GM12878 (cell line): ENCODE measurements at regions not wholly inside any gene's neighbourhood (a gene's known extent, or its start where the extent isn't known, plus 50 kb on each side); places are given as distances from the start of the nearest gene placed in this dataset.

Experiments used
- ATAC-seq: fragments of 200-7000 bp; cut with Tn5 transposase; 3 replicates; pipeline ENCODE4 v1.9.1; 2020; ENCODE audit warnings: mild to moderate bottlenecking, moderate library complexity
- BruUV-seq: library from RNA; stranded (reverse); fragments of 400-500 nt; replicated peaks from 2 replicates; lab custom pipeline; 2021; lab: Mats Ljungman, UMichigan
- CTCF ChIA-PET: fragments of 300-600 bp; sonication (Branson Sonifier 250); formaldehyde crosslinking; extraction: SDS; loops from one replicate; lab custom pipeline; 2021; ENCODE audit warnings: inconsistent platforms; lab: Yijun Ruan, JAX
- POLR2A ChIA-PET: fragments of 350-600 bp; formaldehyde crosslinking; extraction: SDS; loops from one replicate; lab custom pipeline; 2021; ENCODE audit warnings: inconsistent platforms; lab: Charles Lee
- RAD21 ChIA-PET: fragments of 300-600 bp; sonication (Branson Sonifier 250); formaldehyde crosslinking; loops from one replicate; lab custom pipeline; 2023; ENCODE audit warnings: antibody characterized with exemption; ENCODE audit not compliant: unreplicated experiment; lab: Charles Lee
- SMC1A ChIA-PET: fragments of 300-600 bp; sonication (Branson Sonifier 250); formaldehyde crosslinking; loops from one replicate; lab custom pipeline; 2023; ENCODE audit not compliant: unreplicated experiment, uncharacterized antibody; lab: Charles Lee
- DNase-seq: peaks from one replicate; pipeline ENCODE4 v3.0.0-alpha.2; 2011; ENCODE audit warnings: low read depth, low spot score
- FAIRE-seq: peaks from 3 replicates; lab custom pipeline; 2011; peaks lifted over from hg19 to GRCh38; lab: Jason Lieb, UNC
- H2AFZ ChIP-seq: 2 replicates; pipeline ENCODE4 v1.6.0; 2011; ENCODE audit warnings: low read depth, low read length, control low read depth; ENCODE audit not compliant: control insufficient read depth
- H3K27ac ChIP-seq: 2 replicates; pipeline ENCODE4 v1.5.1; 2011; ENCODE audit warnings: control low read depth; ENCODE audit not compliant: control insufficient read depth, insufficient read depth
- H3K27me3 ChIP-seq, 2 experiments: replicated peaks in 1 of 2; 2 replicates each; pipeline versions ENCODE4 v1.6.0 to v1.6.1; 2011; ENCODE audit warnings: low read length in 1 of 2; ENCODE audit not compliant: control insufficient read depth in 2 of 2, insufficient read depth in 2 of 2
- H3K36me3 ChIP-seq, 2 experiments: 2 replicates each; pipeline ENCODE4 v1.5.1; 2011; ENCODE audit warnings: low read length in 1 of 2; ENCODE audit not compliant: control insufficient read depth in 2 of 2, insufficient read depth in 2 of 2
- H3K4me1 ChIP-seq: 2 replicates; pipeline ENCODE4 v1.6.1; 2011; ENCODE audit warnings: mild to moderate bottlenecking, low read length, moderate library complexity, mixed read lengths; ENCODE audit not compliant: control insufficient read depth, insufficient read depth
- H3K4me2 ChIP-seq: 2 replicates; pipeline ENCODE4 v1.6.0; 2011; ENCODE audit warnings: control low read depth; ENCODE audit not compliant: control insufficient read depth, insufficient read depth
- H3K4me3 ChIP-seq: fragments of 200-600 bp; sonication (generic); 2 replicates; pipeline ENCODE4 v1.5.1; 2016
- H3K79me2 ChIP-seq: 2 replicates; pipeline ENCODE4 v1.6.0; 2011; ENCODE audit warnings: low read length; ENCODE audit not compliant: control insufficient read depth, insufficient read depth
- H3K9ac ChIP-seq: 2 replicates; pipeline ENCODE4 v1.8.0; 2011; ENCODE audit warnings: low read length, control low read depth, mixed read lengths; ENCODE audit not compliant: control insufficient read depth, insufficient read depth
- H3K9me3 ChIP-seq: replicated peaks from 3 replicates; pipeline ENCODE4 v1.5.1; 2011; ENCODE audit warnings: mild to moderate bottlenecking, low read length; ENCODE audit not compliant: control insufficient read depth, insufficient read depth
- H4K20me1 ChIP-seq: 2 replicates; pipeline ENCODE4 v1.6.0; 2011; ENCODE audit not compliant: control insufficient read depth, insufficient read depth
- ASH2L ChIP-seq: fragments of 300-600, 200-600 bp; sonication (generic); IDR thresholded peaks from 2 replicates; pipeline ENCODE4 v1.6.1; 2017; ENCODE audit warnings: low read depth, mild to moderate bottlenecking, borderline replicate concordance
- BRCA1 ChIP-seq: IDR thresholded peaks from 2 replicates; pipeline ENCODE4 v1.6.1; 2011; ENCODE audit warnings: low read depth, low read length, improper control_type of control experiment
- CBFB ChIP-seq: IDR thresholded peaks from 2 replicates; pipeline ENCODE4 v1.6.1; 2016; ENCODE audit warnings: antibody characterized with exemption, low read depth
- CHD4 ChIP-seq: fragments of 200-600 bp; sonication (generic); IDR thresholded peaks from 2 replicates; pipeline ENCODE4 v1.6.1; 2016; ENCODE audit warnings: mild to moderate bottlenecking
- CREB1 ChIP-seq: IDR thresholded peaks from 2 replicates; pipeline ENCODE4 v1.6.1; 2012; ENCODE audit warnings: low read depth, mild to moderate bottlenecking, inconsistent platforms
- EP300 ChIP-seq, 2 experiments: fragments of 150-350 bp in 1 of 2; IDR thresholded peaks; 2 replicates each; pipeline ENCODE4 v1.6.1; 2011 to 2012; ENCODE audit warnings: low read depth in 2 of 2, low read length in 2 of 2, borderline replicate concordance in 1 of 2, improper control_type of control experiment in 1 of 2, inconsistent platforms in 1 of 2; ENCODE audit not compliant: control insufficient read depth in 1 of 2
- HCFC1 ChIP-seq: fragments of 150-350 bp; IDR thresholded peaks from 2 replicates; pipeline ENCODE4 v1.6.1; 2014; ENCODE audit warnings: low read length
- HSF1 ChIP-seq: fragments of 150-350 bp; IDR thresholded peaks from 2 replicates; pipeline ENCODE4 v1.6.1; 2014; ENCODE audit warnings: mild to moderate bottlenecking, low read depth, low read length
- IRF5 ChIP-seq: fragments of 450-650 bp; IDR thresholded peaks from 2 replicates; pipeline ENCODE4 v1.6.1; 2017; ENCODE audit warnings: borderline replicate concordance
- KLF5 ChIP-seq: fragments of 450-650 bp; IDR thresholded peaks from 2 replicates; pipeline ENCODE4 v1.6.1; 2014; ENCODE audit warnings: mild to moderate bottlenecking; ENCODE audit not compliant: partially characterized antibody
- MYC ChIP-seq: IDR thresholded peaks from 2 replicates; pipeline ENCODE4 v1.6.1; 2011; ENCODE audit warnings: mild to moderate bottlenecking, low read length, moderate library complexity, inconsistent platforms; ENCODE audit not compliant: insufficient read depth, insufficient replicate concordance, insufficient read length, severe bottlenecking
- NFYA ChIP-seq: IDR thresholded peaks from 2 replicates; pipeline ENCODE4 v1.6.1; 2011; ENCODE audit warnings: low read depth, mild to moderate bottlenecking, low read length, improper control_type of control experiment, borderline replicate concordance
- PAX8 ChIP-seq: fragments of 450-650 bp; IDR thresholded peaks from 2 replicates; pipeline ENCODE4 v1.6.1; 2017; ENCODE audit warnings: mild to moderate bottlenecking, moderate library complexity
- RAD51 ChIP-seq: fragments of 450-650 bp; IDR thresholded peaks from 2 replicates; pipeline ENCODE4 v1.6.1; 2016; ENCODE audit warnings: moderate library complexity, mild to moderate bottlenecking, inconsistent platforms
- RB1 ChIP-seq: fragments of 450-650 bp; formaldehyde crosslinking; IDR thresholded peaks from 2 replicates; pipeline ENCODE4 v1.6.1; 2017; ENCODE audit warnings: mild to moderate bottlenecking, borderline replicate concordance
- RBBP5 ChIP-seq: fragments of 200-600 bp; sonication (generic); conservative IDR thresholded peaks from 2 replicates; pipeline ENCODE4 v1.6.1; 2016
- RFX5 ChIP-seq: IDR thresholded peaks from 2 replicates; pipeline ENCODE4 v1.6.1; 2011; ENCODE audit warnings: low read depth, low read length, improper control_type of control experiment
- TCF12 ChIP-seq: IDR thresholded peaks from 2 replicates; pipeline ENCODE4 v1.6.1; 2011; ENCODE audit warnings: low read depth, mild to moderate bottlenecking, low read length
- ZNF24 ChIP-seq: fragments of 450-650 bp; IDR thresholded peaks from 2 replicates; pipeline ENCODE4 v1.6.1; 2017; ENCODE audit warnings: antibody characterized with exemption, mild to moderate bottlenecking
- WGBS: methylation state at CpG from one replicate; pipeline ENCODE4 v1.1.6; 2016; ENCODE audit warnings: low lambda C conversion rate; ENCODE audit not compliant: insufficient replicate concordance, insufficient coverage; ENCODE audit errors: missing lambda C conversion rate; 5-methylcytosine and 5-hydroxymethylcytosine counted together
- in situ Hi-C: fragments of 300-500 bp; cut with MboI; formaldehyde crosslinking; loops from 9 replicates; pipeline ENCODE4 v1.14.3; 2018; ENCODE audit warnings: mixed read lengths
- intact Hi-C: fragments of 100-400 bp; cut with micrococcal nuclease; formaldehyde crosslinking; loops from one replicate; pipeline ENCODE4 v1.14.2; 2022; ENCODE audit not compliant: unreplicated experiment

GRCh38 chrX:95716841-95717240 is 967.8 kb upstream of the DIAPH2 start (continued):
- TF ChIP-seq EP300 (IDR thresholded peaks at IDR 0.05; ENCODE audit: borderline replicate concordance in 1 of 2, control insufficient read depth in 1 of 2, low read depth in 2 of 2, low read length in 2 of 2): no peak
- no peak for TF ChIP-seq CREB1
- TF ChIP-seq ASH2L: no peak
- no peak for TF ChIP-seq RAD51
- TF ChIP-seq CHD4: no peak
- no peak for TF ChIP-seq PAX8
- no peak for TF ChIP-seq CBFB
- TF ChIP-seq ZNF24: no peak
- no peak for TF ChIP-seq KLF5

GRCh38 chrX:95718746-95719145 is 965.9 kb upstream of the DIAPH2 start:
- BruUV-seq: no TSS peak
- RAD21 ChIA-PET: no interaction called here
- H4K20me1 ChIP-seq: no peaks in the 10 kb centered on the region
- WGBS: 22% methylated on average over 4 of the region's 4 CpGs
- H3K4me3 ChIP-seq: no peak overlapping the region
- POLR2A ChIA-PET: no interaction called here
- H2AFZ ChIP-seq: no peak overlapping the region
- no peak overlapping the region for H3K4me2 ChIP-seq
- no peak overlapping the region for H3K9ac ChIP-seq
- H3K27ac ChIP-seq: no peak overlapping the region
- ATAC-seq: no peak
- no peak for DNase-seq
- TF ChIP-seq RFX5 (no peak), NFYA (no peak), MYC (no peak), BRCA1 (no peak), HCFC1 (no peak), RB1 (no peak), IRF5 (no peak), HSF1 (no peak), TCF12 (no peak), EP300 (IDR thresholded peaks at IDR 0.05; ENCODE audit: borderline replicate concordance in 1 of 2, control insufficient read depth in 1 of 2, low read depth in 2 of 2, low read length in 2 of 2) (no peak), RBBP5 (no peak)
- H3K27me3 ChIP-seq: no peaks in the 10 kb centered on the region
- H3K36me3 ChIP-seq: no peaks in the 10 kb centered on the region
- CTCF ChIA-PET: no interaction called here
- H3K4me1 ChIP-seq: no peaks in the 10 kb centered on the region
- in situ Hi-C loops (no loop called here), intact Hi-C loops (no loop called here)
- SMC1A ChIA-PET: interaction anchor here (0.7 kb wide), 1 partner anchor 28 kb away, joined by 3 read pairs; no protein-coding TSS in a partner anchor
- no peak for FAIRE-seq
- no peaks in the 10 kb centered on the region for H3K9me3 ChIP-seq
- no peaks in the 10 kb centered on the region for H3K79me2 ChIP-seq
